NCI-H510A treated with DMSO at 0.1 percent for 48 hours (cell line): ENCODE measurements at regions not wholly inside any gene's neighbourhood (a gene's known extent, or its start where the extent isn't known, plus 50 kb on each side); places are given as distances from the start of the nearest gene placed in this dataset.

ENCODE experiments used
- DNase-seq: peaks from one replicate; lab custom pipeline; 2025; lab: John Stamatoyannopoulos, UW

DNA sequence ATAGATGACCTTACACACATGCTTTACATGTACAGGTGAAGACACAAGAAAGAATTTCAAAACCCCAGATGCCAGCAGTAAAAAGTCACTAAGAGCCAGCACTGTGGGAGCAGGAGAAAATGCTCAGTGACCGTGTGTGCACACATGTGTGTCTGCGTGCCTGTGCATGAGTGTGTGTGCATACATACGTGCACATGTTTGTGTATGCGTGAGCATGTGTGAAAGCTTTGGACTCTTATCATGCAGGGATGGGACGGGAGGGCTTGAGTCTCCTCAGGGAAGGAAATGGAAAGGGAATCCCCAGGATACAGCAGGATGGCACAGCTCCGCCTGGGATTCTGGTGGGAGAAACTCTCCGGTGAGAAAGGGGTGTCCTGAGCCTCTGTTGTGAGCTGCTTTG lies 121.5 kb upstream of the B3GAT1 start:
- DNase-seq, result no peak

DNA sequence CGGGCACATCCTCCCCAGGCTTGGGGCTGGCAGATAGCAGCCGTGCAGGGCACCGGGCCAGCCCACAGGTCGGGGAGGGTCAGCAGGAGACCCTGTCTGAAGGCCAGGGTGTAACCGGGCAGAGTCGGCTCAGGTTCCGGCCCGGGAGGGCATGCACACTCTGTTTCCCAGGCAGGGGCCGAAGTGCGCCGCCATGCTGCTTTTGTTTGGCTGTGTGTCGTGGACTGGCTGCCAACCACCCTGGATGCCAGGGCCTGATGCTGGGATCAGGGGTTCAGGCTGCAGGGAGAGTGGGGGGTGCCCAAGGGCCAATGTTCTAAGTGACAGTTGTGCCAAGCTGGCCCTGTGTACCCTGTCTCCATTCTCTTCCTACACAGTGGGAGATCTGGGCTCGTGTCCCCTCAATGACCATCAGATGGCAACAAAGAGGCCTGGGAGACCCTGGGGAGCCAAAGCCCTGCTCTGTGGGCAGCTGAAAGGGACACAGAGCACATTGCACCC lies 120.9 kb upstream of the B3GAT1 start:
- DNase-seq, result no peak

DNA sequence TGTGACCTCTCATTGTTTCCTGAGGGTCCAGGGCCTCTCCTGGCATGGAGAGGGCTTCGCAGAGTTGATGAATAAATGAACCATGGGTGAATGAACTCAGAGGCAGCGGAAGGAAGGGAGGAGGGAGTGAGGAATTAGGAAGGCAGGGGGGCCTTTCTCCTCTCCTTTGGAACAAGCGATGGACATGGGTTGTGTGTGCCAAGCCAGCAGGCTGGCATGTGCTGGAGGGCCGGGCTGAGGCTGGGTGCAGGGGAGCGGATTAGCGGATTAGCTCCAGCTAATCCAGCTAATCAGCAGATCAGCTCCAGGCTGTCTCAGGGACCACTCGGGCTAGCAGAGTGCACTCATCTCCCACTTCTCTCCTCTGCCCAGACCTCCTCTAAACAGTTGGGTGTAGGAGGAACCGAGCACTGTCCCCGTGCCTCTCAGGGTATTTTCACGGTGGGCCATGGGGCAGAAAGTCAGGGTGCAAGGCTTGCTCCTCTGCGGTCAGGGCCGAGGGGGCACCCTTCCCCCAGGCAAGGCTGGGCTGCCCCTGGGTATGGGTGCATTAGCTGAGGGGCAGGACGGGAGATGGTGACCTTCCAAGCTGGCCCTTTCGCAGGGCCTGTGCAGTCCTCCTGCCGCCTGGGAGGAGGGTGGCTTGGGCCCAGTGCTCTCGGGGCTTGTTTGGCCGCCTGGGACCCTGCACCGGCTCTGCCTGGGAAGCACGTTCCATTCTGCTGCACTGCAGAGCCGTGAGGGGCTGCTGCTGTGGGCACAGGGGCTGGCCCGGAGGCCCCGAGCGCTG lies 120.3 kb upstream of the B3GAT1 start:
- no peak for DNase-seq

DNA sequence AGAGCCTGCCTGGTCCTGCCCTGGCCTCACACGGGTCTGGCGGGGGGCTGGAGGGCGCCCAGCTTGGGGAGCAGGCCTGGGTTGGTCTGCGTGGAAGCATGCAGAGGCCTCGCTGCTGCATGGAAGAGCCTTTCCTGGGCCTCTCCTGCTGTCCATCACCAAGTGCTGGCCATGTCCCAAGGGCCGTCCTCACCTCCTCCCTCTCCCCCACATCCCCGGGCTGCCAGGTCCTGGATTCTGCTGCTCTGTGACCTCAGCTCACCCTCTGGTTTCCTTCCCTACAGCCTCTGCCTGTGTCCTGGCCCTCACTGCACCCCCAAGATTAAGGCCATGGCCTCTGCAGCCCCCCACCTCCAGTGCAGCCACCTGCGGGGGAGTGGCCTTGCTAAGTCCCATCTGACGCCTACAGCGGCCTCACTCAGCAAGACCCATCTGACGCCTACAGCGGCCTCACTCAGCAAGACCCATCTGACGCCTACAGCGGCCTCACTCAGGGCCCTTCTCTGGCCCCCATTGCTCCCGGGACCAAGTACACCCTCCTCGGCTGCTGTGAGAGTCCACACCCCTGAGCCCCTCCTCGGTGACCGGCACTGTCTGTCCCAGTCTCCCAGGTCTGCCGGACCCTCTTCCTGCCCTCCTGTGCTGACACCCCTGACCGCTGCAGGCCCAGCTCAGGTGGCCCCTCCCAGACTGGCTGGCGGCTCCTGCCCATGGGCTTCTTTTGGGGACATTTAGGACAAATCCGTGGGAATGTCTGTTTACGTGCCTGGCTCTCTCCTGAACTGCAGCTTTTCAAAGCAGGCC lies 119.5 kb upstream of the B3GAT1 start:
- DNase-seq, result no peak

DNA sequence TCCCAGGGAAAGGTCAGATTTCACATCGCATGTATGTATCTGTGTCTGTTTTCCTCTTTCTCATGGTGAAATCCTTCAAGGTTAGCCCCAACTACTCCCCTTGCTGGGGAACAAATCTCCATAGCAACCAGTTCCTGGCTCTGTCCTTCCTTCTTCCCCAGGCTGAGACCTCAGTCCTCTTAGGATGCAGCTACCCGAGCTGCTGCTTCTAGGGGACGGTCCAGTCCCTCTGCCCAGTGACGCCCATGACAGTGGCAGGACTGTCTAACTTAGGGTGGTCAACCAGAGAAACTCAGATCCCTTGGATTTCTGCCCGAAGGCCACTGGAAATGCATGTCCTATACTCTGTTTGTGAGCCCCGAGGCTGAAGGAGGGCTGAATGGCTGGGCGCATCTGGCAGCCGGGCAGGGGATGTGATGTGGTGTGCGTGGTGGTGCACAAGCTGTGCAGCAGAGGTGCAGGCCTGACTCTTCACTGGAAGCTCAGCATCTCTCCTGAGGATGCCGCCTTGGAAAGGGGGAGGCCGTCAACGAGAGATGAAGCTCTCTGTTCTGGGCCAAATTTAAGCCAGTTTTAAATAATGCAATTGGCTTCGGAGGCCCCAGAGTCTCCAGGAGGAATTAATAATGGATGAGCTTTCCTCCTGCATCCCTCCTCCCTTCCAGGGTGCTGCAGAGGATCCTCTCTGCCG lies 118.7 kb upstream of the B3GAT1 start:
- DNase-seq, result no peak

DNA sequence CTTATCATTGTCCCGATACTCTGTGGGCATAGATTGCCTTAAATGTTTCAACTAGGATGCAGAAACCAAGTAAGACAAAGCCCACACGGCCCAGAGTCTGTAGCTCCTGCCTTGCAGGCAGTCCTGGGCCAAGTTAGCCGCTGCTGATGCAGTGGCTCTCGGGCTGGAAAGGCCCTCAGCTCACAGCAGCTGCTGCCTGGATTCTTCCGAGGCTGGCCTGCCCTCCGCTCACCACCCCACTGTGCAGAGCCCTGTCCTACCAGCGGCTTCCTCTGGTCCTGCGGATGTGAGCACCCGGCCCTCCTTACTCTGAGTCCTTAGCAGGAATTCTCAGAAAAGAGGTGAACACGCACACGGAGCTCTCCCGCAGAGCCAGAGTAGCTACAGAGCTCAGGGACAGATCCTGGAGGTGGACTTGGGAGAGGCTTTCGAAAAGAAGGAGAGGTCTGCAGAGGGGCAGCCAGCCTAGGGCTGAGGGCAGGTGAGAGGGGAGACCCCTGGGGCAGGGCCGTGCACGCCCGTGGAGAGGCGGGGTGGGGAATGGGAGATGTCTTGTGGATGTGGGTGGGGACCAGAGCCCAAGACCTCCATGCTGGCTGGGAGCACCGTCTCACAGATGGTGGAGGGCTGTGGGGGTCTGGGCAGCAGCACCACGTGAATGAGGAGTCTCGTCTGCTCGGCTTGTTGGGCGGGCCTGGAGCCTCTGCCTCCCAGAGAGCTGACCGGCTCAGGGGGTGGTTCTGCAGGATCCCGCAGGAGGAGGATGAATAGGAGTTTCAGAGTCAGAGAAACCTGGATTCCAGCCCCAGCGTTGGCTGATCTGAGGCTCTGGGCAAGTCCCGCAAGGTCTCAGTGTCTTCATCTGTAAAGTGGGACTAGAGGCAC lies 117.4 kb upstream of the B3GAT1 start:
- no peak for DNase-seq

DNA sequence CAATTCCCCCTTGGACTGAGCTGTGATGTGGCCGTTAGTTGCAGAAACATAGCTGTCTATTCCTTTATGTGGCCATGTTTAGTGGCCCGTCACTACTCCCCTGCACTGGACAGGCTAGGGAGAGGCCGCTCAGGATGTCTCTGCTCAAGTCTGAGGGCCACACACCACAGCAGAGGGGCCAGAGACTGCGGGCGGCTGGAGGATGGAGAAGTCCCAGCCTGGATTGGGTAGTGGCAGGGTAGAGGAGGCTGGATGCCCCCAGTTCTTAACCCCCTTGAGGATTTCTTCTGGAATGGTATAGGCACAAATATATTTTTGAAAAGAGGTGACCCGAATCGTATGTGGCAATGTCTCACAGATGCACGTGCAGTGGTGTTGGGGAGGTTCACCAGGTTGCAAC lies 116.4 kb upstream of the B3GAT1 start:
- no peak for DNase-seq

DNA sequence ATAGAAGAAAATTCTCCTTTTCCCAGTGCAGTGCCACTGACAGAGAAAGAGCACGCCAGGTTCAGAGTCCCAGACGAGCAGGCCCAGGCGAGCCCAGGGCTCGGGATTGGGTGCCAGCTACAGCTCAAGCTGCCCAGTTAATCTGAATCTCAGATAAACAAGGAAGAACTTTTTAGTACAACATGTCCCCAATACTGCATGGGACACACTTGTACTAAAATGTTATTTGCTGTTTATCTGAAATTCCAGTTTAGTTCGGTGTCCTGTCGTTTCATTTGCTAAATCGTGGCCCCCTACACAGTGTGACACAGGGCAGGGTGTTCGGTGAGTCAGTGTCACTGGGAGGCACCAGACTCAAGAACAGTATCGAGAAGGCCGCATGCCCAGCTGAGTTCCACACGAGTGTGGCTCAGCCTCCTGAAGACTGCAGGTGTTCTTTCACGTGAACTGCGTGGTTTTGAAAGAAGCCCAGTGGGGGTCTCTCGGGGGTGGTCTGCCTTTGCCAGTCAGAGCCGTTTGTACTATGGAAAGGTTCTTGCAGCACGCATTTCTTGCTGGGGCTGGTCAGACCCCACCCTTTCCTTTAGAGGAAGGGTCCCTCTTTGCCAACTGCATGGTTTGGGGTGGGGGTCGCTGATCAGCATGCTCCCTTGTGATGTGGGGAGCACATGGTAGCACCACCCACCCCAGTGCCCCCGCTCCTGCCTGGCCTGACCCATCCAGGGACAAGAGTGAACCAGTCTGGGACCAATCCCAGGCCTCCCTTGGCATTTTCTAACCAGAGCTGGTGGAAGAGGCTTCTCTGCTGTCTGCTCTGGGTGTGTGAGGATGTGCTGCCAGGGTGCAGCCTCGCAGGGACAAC lies 115.6 kb upstream of the B3GAT1 start:
- no peak for DNase-seq

DNA sequence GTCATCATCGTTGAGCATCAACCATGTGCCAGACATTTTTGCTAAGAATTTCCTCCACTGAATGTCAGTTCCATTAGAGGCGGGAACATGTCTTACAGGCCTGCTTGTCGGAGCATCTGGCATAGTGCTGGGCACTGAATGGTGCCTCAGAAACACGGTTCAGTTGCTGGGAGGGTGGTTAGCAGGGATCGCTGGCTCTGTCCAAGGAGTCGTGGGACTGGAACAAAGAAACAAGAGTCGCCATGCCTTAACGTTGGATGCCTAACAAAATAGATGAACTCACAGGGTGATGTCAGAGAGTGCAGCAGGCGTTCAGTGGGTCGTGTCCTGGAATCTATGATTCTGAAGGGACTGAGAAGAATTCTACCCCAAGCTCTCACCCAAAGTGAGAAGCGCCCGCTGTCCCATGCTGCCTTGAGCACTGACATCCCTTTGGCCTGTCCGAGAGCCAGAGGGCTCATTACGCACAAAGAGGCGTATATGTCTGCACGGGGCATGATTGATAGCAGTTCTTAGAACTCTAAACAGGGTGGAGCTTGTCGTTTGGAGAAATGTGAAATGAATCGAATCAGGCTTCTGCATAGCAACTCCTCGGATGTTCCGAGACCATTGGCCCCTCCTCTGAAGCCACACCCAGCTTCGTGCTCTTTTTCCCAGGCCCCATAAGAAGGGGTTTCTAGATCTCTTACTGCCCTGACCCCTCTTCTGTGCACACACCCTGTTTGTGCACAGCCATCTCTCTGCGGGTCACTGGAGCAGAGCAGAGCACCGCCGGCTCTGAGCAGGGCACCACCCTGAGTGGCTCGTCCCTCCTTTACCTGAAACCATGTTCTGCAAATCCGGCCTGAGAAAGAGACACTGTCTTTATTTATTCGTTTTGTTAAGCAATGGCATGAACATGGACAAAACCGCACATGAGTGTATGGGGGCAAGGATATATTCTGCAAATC lies 113.1 kb upstream of the B3GAT1 start:
- no peak for DNase-seq

DNA sequence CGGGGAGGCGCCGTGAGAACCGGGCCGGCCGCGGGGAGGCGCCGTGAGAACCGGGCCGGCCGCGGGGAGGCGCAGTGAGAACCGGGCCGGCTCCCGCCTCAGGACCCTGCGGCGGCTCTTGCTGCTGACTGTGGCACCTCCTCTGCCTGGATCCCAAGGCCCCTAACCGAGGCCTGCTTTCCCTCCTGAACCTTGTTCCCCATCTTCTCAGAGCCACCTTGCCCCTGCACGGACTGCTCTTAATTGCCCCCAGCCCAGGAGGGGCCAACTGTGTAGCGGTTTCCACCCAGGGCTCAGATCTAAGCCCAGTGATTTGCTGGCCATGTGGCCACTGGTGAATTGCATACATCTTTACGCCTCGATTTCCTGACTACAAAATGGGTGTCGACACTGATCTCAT lies 112.2 kb upstream of the B3GAT1 start:
- DNase-seq, result no peak

DNA sequence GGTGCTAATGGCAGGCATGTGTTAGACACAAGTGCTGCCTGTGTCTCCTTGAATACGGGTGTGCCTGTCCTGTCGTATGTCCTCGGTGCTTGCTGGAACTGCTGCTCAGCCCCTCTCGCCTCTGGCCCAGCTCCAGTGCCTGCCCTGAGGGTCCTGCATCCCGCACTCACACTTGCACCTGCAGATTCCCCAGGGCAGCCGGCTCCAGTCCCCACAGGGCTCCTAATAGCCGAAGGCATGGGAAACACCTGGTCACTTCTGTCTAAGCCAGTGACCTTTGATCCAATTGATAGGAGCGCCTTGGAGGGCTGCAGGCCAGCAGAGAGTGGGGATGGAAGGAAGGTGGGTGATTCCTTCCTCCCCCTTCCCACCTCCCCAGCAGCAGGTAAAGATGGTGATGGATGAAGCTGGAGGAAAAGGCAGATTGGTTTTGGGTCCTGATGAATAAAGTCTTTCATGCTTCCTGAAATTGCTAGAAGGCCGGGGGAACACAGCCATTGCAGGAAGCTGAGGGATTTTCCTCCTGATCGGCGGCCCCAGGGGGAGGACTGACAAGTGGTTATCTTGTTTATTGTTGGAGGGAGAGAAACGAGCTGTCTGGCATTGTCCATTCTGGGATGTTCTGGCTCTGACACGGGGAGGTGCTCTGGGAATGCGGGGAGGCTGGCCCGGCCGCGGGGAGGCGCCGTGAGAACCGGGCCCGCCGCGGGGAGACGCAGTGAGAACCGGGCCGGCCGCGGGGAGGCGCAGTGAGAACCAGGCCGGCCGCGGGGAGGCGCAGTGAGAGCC lies 110.9 kb upstream of the B3GAT1 start:
- no peak for DNase-seq

DNA sequence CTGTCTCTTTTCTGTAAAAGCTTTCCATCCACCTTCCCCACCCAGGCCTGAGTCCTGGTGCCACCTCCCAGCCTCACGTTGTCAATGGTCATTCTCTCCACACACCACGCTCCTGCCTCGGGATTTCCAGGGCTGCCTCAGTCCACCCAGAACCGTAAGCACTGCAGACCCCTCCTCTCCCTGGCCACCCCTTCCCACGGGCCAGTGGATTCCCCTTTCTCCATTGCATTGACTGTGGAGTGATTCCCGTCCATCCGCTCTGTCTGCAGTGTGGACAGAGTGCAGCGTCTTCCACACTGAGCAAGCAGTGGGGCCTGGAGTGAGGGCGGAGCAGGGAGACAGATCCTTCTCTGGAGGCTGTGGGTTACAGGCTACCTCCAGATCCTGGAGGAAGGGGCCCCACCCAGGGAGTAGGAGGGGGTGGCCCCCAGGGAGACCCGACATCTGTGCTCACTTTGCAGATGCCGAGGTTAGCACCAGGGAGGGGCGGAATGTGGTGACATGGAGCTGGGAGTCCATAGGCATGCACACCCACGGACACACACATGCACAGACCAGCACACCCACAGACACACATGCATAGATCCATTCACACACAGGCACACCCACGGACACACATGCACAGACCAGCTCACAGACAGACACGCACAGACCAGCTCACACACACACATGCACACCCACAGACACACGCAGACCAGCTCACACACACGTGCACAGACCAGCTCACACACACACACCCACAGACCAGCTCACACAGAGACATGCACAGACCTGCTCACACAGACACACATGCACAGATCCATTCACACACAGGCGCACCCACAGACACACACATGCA lies 109.6 kb upstream of the B3GAT1 start:
- no peak for DNase-seq

DNA sequence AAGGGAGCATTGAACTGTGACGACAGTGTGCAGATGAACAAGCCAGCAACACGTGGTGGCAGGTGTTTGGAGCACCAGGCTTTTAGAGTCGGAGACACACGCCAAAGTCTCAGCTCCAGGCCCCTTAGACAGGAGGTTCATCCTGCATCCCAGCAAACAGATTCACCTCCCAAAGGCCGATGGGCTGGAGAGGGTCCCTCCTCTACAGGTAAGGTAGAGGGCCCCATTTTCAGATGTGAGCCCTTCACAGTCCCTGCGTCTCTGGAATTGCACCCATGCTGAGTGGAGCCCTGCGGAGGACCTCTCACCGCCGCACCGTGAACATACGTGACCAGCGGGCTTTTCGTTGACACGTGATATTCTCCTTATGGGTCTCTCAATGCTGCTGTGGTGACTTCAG lies 109.0 kb upstream of the B3GAT1 start:
- no peak for DNase-seq

DNA sequence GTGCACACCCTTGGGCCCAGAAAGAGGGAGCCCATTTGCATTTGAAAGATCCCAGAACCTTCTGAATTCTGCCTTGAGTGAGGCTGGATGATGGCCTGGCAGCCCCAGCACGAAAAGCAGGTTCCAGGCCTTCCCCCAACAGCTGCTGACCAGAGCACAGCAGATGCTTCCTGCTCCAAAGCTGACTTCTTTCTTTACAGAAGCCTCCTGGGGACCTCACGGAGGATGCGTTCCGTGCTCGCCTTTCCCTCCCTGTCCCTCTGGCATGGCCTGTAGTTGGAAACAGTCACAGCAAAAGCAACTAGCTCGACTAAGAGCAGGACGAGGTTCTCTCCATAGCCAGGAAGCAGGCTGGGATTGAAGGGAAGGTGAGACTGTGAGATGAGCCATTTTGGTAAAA lies 107.7 kb upstream of the B3GAT1 start:
- no peak for DNase-seq

DNA sequence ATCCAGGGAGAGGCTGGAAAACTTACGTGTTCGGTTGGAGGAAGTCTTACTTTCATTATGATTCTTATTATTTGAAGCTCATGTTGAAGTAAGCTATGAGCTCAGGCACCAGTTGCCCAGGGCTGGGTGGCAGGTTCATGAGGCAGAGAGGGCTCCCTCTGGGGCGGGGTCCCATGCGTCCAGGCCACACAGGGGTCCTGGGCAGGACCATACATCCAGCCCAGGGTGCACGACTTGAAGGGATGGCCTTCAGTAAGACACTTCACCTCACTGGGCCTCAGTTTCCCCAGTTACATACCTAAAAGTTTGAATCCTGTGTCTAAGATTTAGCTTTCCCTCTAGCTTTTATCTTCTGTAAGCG lies 107.3 kb upstream of the B3GAT1 start:
- no peak for DNase-seq

DNA sequence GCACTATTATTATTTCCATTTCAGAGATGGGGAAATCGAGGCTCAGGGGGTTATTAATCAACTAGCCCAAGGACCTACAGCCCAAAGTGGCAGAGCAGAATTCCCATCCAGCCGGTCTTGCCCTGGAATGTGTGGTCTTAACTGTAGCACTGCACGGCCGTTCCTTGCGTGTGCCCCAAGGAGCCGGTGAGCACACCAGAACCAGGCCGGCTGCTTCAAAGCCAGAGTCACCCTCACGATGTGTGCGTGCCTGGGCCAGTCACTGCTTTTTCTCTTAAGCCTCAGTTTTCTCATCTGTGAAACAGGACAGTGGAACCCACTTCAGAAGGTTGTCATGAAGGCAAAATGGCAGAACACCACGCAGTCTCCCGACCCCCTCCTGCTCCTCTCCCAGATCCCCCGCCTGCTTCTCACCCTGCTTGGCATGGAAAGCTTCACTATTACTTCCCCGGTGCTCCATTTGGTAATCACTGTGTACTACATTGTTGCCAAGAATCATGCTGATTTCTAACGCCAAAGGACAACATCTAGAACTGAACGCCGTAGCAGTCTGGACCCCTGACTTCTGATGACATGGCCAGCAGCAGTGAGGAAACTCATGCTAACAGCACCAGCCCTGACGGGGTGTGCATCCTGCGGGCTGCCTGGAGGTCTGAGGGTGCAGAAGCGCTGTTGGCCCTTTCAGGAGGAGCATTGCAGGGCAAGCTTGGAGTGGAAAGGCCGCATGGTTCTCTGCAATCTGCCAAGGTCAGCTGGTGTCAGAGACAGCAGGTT lies 106.8 kb upstream of the B3GAT1 start:
- no peak for DNase-seq

DNA sequence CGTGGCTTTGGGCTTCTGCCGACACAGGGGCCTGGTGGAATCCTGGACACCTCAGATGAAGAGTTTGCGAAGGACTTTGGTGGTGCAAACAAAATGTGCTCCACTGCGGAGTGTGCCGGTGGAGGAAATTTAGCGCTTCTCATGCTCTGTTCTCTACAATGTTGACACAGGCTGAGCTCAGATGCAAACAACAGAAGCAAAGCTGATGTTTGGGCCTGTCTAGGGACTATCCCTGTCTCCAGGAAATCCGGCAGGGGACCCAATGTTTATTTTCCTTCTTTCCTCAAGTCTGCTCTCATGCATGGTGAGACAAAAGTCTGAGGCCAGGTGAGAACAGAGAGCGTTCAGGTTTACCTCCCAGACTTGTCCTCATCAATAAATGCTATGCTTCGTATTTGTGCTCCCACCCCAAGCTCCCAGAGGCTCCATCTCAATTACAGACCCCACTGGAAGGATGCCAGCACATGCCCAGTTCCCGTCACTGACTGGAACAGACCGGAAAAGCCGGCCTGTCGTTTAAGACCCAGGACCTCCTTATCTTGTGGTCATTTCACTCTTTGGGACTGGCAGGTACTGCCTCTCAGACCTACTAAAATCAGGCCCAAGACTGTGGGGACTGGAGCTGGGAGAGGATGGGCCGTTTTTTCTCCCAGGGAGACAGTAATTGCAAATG lies 105.7 kb upstream of the B3GAT1 start:
- DNase-seq, result no peak
